H1 (cell line): ENCODE measurements at regions not wholly inside any gene's neighbourhood (a gene's known extent, or its start where the extent isn't known, plus 50 kb on each side); places are given as distances from the start of the nearest gene placed in this dataset.

Experiments
- ASH2L ChIP-seq: fragments of 200-600, 300-600 bp; sonication (generic); IDR thresholded peaks from one replicate; pipeline ENCODE4 v1.7.1; 2017; ENCODE audit warnings: low read length
- POU5F1 ChIP-seq: IDR thresholded peaks from 2 replicates; pipeline ENCODE4 v1.6.1; 2011; ENCODE audit warnings: low read depth, mild to moderate bottlenecking, low read length, moderate library complexity
- RNF2 ChIP-seq: fragments of 200-900, 300-1000 bp; sonication (generic); IDR thresholded peaks from 2 replicates; pipeline ENCODE4 v1.7.1; 2016; ENCODE audit warnings: borderline replicate concordance, low read depth, mild to moderate bottlenecking, antibody characterized with exemption, low read length; ENCODE audit not compliant: poor library complexity, severe bottlenecking; ENCODE audit errors: missing control alignments
- SAP30 ChIP-seq: fragments of 300-600 bp; sonication (generic); IDR thresholded peaks from 2 replicates; pipeline ENCODE4 v1.7.1; 2012; ENCODE audit warnings: low read length, moderate library complexity, mild to moderate bottlenecking, inconsistent platforms; ENCODE audit not compliant: insufficient read depth, insufficient replicate concordance
- YY1 ChIP-seq: IDR thresholded peaks from 2 replicates; pipeline ENCODE4 v1.6.1; 2011; ENCODE audit warnings: low read depth, mild to moderate bottlenecking, low read length
- TF ChIP-seq, protein P1 (sequence below), 3 experiments: IDR thresholded peaks; 1 replicate in 2 of 3; 2 replicates in 1 of 3; pipeline versions ENCODE4 v1.5.1 to v1.6.1; 2011; ENCODE audit warnings: low read length in 3 of 3, mild to moderate bottlenecking in 3 of 3, inconsistent platforms in 2 of 3, low read depth in 1 of 3, moderate library complexity in 1 of 3; ENCODE audit not compliant: insufficient read depth in 1 of 3; ENCODE audit errors: control extremely low read depth in 1 of 3

DNA sequence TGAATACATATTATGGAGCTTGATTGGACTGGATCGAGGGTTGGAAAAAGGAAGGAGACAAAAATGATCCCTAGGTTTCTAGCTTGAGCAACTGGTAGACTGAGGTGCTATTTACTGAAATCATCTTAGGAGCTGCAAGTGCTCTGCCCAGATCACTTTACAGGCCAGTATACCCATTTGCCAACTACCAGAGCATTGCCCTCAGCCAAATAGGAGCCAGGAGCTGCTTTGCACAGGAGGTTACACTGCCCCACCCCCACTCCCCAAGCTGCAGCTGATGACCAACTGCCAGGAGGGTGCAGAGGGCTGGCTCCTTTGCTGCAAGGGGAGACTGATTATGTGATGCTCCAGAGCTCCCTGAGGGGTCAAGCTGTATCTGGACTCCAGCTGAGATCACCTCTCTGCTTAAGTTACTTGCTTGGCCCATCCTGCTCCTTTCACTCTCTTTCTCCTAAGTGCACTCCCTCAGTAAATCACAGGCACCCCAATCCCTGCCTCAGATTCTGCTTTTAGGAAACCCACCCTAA is 275.4 kb downstream of the ZEB1 start (continued):
- TF ChIP-seq SAP30 (no peak), YY1 (no peak), ASH2L (no peak), RNF2 (no peak), POU5F1 (no peak)
- TF ChIP-seq, protein P1, sequence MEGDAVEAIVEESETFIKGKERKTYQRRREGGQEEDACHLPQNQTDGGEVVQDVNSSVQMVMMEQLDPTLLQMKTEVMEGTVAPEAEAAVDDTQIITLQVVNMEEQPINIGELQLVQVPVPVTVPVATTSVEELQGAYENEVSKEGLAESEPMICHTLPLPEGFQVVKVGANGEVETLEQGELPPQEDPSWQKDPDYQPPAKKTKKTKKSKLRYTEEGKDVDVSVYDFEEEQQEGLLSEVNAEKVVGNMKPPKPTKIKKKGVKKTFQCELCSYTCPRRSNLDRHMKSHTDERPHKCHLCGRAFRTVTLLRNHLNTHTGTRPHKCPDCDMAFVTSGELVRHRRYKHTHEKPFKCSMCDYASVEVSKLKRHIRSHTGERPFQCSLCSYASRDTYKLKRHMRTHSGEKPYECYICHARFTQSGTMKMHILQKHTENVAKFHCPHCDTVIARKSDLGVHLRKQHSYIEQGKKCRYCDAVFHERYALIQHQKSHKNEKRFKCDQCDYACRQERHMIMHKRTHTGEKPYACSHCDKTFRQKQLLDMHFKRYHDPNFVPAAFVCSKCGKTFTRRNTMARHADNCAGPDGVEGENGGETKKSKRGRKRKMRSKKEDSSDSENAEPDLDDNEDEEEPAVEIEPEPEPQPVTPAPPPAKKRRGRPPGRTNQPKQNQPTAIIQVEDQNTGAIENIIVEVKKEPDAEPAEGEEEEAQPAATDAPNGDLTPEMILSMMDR (IDR thresholded peaks at IDR 0.05; ENCODE audit: control extremely low read depth in 1 of 3, insufficient read depth in 1 of 3, low read depth in 1 of 3, low read length in 3 of 3), result no peak
- TF ChIP-seq, all 59 proteins: peak for 0
